NCI-H774 (cell line): ENCODE measurements at regions not wholly inside any gene's neighbourhood (a gene's known extent, or its start where the extent isn't known, plus 50 kb on each side); places are given as distances from the start of the nearest gene placed in this dataset.
"Not testable (repeated sequence)": the region's sequence is repeated elsewhere in the genome, so short reads cannot be mapped to it uniquely, and the experiment has no call there.

Experiments
- DNase-seq: peaks from one replicate; lab custom pipeline; 2025; lab: John Stamatoyannopoulos, UW

GRCh38 chr4:3866813-3867129, 100.6 kb downstream of the ADRA2C start:
- no peak for DNase-seq

DNA sequence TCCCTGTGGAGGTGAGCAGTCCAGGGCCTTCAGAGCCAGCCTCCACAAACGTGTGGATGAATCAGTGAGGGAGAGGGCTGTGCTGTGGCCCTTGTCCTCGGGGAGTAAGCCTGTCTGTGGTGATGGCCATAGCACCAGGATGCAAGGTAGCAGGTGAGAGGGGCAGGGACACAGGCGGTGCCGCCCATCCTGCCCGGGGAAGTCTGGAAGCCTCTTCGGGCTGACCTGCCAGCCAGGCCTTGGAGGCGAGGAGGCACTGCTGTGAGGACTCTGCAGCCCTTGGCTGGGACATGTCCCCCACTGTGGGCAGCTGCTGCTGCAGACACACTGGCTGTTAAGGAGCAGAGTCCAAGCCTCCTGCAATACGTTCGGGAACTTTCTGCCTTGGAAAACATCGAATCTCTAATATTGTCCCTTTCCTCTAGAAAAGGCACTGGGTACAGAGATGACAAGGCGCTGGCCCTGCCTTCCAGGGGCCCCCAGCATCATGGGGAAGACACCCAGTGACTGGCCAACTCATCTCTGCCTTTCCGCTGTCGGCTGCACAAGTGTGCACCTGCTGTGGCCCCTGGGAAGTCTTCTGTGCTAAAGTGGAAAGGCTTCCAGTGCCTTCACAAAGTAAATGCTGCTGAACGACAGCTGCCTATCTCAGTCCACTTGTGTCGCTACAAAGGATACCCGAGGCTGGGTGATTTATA, 101.4 kb downstream of the ADRA2C start:
- DNase-seq = no peak

DNA sequence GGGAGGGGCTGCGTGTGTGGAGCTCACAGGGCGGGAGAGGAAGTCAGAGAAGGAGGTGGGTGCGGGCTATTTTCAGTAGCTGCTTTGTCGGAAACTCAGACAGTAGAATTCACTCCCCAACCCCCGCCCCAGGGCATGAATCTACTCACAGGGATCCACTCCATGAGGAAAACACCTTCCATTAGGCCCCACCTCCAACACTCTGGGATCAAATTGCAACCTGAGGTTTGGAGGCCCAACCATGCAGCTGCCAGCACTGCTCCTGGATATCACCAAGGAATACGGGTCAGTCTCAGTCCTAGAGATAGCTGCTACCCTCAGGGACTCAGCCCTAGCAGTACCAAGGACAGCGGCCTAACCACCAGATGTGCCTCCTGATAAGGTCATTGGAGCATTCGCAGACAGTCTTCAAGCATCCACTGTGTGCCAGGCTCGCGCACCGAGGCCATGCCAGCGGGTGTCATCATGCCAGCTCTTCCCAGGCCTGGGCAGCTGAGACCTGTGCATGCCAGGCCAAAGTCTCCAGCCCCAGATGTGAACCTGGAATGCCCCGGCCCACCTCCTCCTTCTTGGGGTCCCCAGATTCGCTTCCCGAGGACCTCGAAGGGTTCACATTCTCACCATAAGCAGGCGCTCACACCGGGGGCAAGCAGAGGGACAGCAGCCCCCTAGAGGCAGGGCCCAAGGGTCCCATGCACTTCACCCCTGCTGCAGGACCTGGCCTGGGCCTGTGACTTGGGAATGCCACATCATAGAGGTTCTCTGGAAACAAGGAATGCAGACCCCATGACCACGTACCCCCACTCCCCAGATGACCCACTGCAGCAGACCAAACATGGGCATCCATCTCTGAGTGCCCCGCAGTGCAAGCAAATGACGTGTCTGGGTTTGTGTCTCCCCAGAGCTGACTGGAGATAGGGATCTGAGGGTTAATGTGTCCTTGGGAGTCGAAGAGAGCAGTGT, 102.3 kb downstream of the ADRA2C start:
- no peak for DNase-seq

DNA sequence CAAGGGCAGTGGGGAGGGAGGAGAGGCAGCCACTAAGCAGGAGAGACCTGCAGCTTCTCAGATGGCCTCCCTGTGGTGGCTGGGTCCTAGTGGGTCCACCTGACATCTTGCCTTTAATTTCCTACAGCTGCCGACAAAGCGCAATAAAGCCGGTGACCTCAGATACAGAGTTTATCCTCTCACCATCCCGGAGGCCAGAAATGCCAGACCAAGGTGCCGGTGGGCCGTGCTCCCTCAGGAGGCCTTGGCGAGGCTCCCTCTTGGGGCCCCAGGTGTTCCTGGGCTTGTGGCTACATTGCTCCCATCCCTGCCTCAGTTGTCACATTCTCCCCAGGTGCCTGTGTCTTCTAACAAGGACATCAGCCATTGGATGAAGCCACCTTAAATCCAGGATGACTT, 103.0 kb downstream of the ADRA2C start:
- DNase-seq = no peak

DNA sequence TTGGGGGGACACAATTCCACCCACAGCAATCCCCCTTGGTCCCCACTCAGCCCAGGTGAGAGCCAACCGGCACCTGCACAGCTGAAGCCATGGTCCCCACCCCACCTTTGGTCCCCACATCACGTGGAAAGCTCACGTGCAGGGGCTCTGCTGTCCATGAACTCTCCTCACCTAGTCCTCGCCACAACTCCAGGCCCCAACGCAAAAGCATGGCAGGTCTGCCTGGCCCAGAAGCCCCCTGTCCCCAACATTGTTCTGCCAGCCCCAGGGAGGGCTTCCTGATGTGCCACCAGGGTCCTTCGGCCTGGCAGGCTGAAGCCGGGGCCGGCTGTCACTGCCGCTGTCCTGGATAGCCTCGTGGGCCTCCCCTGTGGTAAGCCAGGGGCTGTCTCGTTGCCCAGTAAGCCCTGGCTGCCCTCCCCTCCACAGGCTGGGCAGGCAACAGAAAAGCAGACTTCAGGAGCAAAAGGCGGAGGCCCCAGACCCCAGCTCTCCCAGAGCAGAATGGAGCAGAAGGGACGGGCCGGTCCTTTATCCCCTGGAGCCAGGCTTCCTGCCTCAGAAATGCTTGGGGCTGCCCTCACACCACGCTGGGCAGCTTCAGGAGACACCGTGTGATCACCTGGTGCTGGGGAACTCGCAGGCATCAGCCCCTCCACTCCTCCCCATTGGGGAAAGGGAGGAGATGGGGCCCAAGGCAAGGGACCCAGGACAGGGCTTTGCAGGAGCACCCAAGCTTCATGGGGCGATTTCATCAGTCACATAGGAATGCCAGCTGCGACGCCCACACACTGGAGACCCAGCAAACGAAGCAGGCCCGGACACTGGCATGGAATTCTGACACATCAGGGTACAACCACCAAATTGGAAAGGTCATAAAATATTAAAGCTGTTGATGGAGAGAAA, 103.7 kb downstream of the ADRA2C start:
- no peak for DNase-seq

GRCh38 chr4:3870567-3870962, 104.4 kb downstream of the ADRA2C start:
- DNase-seq = no peak

GRCh38 chr4:3871181-3871852, 105.1 kb downstream of the ADRA2C start:
- DNase-seq = no peak

GRCh38 chr4:3871881-3872833, 106.0 kb downstream of the ADRA2C start:
- no peak for DNase-seq

- no peak for DNase-seq
Measured at GRCh38 chr4:3872834-3873313, 106.7 kb downstream of the ADRA2C start.

- no peak for DNase-seq
Measured at GRCh38 chr4:3873408-3874027, 107.3 kb downstream of the ADRA2C start.

- no peak for DNase-seq
Measured at GRCh38 chr4:3874028-3874415, 107.8 kb downstream of the ADRA2C start.

- DNase-seq = no peak
Measured at GRCh38 chr4:3874525-3875110, 108.4 kb downstream of the ADRA2C start.

DNA sequence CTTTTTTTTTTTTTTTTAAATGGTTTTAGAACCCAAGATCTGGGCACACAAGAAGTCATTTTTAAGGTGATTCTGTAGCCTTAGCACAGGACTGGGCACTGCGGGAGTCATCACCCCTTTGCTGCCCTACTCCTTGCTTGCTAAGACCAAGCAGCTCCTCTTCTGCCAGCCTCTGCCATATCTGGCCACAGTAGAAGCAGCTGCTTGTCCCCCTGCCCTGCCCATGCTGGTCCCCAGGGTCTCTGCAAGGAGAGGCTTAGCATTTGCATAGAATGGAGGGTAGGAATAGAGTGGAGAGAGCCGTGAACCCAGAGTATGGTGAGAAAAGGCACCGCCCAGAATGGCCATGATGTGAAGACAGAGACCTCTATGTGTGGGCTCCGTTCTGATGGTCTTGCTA, 109.3 kb downstream of the ADRA2C start:
- DNase-seq = no peak

DNA sequence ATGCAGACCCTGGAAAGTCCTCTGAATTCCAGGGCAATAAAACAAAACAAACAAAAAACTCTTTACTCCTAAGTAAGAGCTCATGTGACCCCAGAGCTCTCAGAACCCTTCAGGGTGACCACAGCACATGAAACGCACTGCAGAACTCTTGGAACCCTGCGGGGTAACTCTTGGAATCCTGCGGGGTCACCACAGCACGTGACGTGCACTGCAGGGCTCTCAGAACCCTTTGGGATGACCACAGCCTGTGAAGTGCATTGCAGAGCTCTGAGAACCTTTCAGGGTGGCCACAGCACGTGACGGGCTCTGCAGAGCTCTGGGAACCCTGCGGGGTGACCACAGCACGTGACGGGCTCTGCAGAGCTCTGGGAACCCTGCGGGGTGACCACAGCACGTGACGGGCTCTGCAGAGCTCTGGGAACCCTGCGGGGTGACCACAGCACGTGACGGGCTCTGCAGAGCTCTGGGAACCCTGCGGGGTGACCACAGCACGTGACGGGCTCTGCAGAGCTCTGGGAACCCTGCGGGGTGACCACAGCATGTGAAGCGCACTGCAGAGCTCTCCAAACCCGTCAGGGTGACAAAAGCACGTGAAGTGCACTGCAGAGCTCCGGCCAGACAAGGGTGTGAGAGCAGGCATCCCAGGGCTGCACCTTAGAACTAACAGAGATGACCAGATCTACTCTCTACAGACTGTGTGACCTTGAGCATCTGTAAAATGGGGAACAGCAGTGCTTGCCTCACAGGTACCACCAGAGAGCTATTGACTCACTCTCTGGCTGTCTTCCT, 110.1 kb downstream of the ADRA2C start:
- not testable (repeated sequence) for DNase-seq

DNA sequence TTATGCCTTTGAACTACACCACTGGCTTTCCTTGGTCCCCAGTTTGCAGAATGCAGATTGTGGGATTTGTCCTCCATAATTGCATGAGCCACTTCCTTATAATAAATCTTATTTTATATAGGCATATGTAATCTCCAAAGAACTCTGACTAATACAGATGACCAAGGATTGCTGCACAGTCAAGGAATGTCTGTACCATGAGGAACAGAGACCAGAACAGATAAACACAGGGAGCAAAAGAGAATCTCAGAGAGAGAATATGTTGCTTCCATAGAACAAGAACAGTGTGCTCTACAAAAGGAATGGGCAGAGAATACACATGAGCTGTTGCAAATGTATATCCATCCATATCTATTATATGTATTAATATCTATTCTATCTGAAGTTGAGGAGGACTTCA, 111.1 kb downstream of the ADRA2C start:
- DNase-seq = no peak

GRCh38 chr4:3877868-3878267, 111.7 kb downstream of the ADRA2C start:
- no peak for DNase-seq

GRCh38 chr4:3878678-3879077, 112.5 kb downstream of the ADRA2C start:
- DNase-seq = no peak

DNA sequence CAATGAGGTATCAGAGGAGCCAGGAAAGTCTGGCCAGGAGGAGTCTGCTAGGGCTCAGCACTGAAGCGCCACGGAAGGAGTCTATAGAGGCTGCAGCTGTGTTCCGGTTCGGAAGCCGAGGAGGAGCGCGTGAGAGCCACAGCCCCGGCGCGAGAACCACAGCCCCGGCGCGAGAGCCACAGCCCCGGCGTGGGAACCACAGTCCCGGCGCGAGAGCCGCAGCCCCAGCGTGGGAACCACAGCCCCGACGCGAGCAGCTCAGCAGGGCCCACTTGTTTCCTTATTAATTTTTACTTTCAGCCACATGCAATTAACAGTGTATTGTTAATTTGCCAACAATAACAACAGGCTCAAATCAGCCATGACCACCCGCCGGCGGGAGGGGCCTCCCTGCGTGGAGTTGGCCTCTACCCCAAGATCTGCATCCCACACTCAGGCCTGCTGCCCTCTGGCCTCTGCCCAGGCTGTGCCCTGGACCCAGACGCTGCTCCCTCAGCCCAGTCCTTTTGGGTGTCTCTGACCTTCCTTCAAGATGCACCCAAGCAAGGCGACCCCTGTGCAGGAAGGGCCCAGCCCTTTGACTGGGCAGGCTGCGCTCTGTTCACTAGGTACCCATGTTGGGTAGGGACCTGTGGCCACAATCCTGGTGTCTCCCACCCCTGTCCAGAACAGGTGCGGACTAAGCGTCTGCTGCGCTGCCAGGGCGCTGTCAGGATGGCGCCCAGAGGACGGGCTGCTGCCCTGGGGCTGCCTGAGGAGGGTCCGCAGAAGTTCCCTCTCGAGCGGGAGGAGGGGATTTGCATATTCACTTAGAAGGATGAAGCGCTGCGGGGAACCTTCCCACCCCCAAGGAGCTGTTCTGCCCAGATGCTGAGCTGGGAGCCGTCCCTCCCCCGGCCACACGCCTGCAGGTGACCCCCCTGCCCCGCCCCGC, 113.8 kb downstream of the ADRA2C start:
- no peak for DNase-seq
